ENCODE measurements at regions not wholly inside any gene's neighbourhood (a gene's known extent, or its start where the extent isn't known, plus 50 kb on each side); places are given as distances from the start of the nearest gene placed in this dataset.

DNA sequence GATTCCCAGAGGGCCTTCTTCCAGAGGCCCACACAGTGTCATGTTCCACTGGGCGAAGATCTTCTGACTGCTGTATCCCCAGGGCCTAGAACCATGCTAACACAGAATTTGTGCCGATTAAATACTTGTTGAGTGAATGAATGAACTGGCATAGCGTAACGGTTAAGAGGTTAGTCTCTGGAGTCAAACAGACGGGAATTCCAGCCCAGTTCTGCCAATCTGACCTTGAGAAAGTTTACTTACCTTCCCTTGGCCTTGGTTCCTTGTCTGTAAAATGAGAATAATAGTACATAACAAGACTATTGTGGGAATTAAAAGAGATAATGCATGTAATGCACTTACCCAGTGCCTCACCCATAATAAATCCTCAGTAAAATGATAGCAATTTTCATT is 58.3 kb upstream of the PLAC1 start:
- Mint-ChIP-seq H3K27ac (peak overlapping the region in 1 of 7 donors; percentile 78), H3K4me3 (no peak overlapping the region), H3K9me3 (no peaks in the 10 kb centered on the region), H3K4me1 (peaks cover 13% of the 10 kb centered on the region), H3K36me3 (no peaks in the 10 kb centered on the region), H3K27me3 (ENCODE audit: low read depth in 3 of 3) (peaks cover 2 to 4% (median 4%) of the 10 kb centered on the region in 3 donors)
- Histone ChIP-seq H3K27ac (ENCODE audit: low read depth in 1 of 2, low read length in 2 of 2) (no peak overlapping the region), H2AFZ (ENCODE audit: insufficient read depth, low read depth, low read length, poor library complexity, severe bottlenecking) (no peak overlapping the region), H4K20me1 (ENCODE audit: insufficient read depth, low read length) (no peaks in the 10 kb centered on the region), H3K36me3 (replicated peaks in 1 of 2; ENCODE audit: control insufficient read depth in 1 of 2, insufficient read depth in 2 of 2, low read length in 2 of 2) (no peaks in the 10 kb centered on the region), H3K27me3 (ENCODE audit: control insufficient read depth in 2 of 2, insufficient read depth in 2 of 2, low read length in 2 of 2) (no peaks in the 10 kb centered on the region), H3K79me2 (ENCODE audit: insufficient read depth, low read length) (no peaks in the 10 kb centered on the region), H3K9me3 (replicated peaks in 1 of 2; ENCODE audit: control insufficient read depth in 1 of 2, insufficient read depth in 1 of 2, low read length in 2 of 2) (no peaks in the 10 kb centered on the region), H3K4me1 (ENCODE audit: control insufficient read depth in 1 of 2, insufficient read depth in 2 of 2, low read length in 2 of 2) (peaks cover 0 to 6% of the 10 kb centered on the region in 2 donors), H3K4me2 (replicated peaks; ENCODE audit: extremely low read depth, low read length, poor library complexity, severe bottlenecking) (no peak overlapping the region), H3K9ac (ENCODE audit: insufficient read depth, low read length, poor library complexity, severe bottlenecking) (no peak overlapping the region), H3K4me3 (replicated peaks in 1 of 3; ENCODE audit: low read depth in 2 of 3, low read length in 3 of 3) (no peak overlapping the region)
- intact Hi-C loops (cut with micrococcal nuclease), result no loop called here
- TF ChIP-seq CTCF (IDR thresholded peaks at IDR 0.05), result no peak
- no peak for DNase-seq
- WGBS (ENCODE audit: insufficient coverage), result no CpG with 5 or more reads among the region's 5 CpGs

DNA sequence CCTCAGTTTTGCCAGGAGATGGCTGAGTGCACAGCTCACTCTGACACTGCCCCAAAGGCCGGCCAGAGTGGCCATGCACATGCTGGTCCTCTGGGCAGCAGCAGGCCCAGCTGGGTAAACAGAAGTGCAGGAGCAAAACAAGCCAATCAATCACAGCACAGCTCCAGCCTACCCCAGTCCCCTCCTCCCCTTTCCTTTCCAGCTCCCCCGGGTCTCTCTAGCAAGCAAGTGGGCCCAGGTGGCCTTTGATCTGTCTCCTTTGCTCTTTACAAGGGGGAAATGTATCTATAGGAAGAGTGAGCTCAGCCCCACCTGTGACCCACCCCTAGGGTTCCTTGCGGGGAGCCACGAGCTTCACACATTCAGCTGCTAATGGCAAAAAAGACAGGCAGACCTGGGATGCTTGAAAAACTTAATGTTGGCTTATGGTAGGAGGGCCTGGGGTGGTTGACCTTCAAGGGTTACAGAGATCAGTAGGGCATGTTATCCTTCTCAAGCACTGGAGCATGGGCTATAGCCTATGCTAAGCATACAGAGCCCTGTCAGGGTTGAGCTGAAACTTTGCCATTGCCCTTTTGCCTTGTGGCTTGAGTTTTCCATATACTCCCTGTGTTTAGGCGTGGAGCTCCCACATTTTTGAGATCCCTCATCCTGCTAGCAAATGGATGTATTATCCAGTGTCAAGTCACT is 57.8 kb upstream of the PLAC1 start:
- no peaks in the 10 kb centered on the region for H4K20me1 ChIP-seq (ENCODE audit: insufficient read depth, low read length)
- intact Hi-C loops (cut with micrococcal nuclease), result no loop called here

More for the DNA sequence above, 57.8 kb upstream of the PLAC1 start:
- no peak for TF ChIP-seq CTCF (IDR thresholded peaks at IDR 0.05)
- no peaks in the 10 kb centered on the region for H3K9me3 Mint-ChIP-seq
- H3K4me3 ChIP-seq (replicated peaks in 1 of 3; ENCODE audit: low read depth in 2 of 3, low read length in 3 of 3), result no peak overlapping the region
- peaks cover 2 to 4% (median 2%) of the 10 kb centered on the region in 3 donors for H3K27me3 Mint-ChIP-seq (ENCODE audit: low read depth in 3 of 3)
- 100% methylated on average over 1 of the region's 5 CpGs for WGBS (ENCODE audit: insufficient coverage)
- H3K4me1 ChIP-seq (ENCODE audit: control insufficient read depth in 1 of 2, insufficient read depth in 2 of 2, low read length in 2 of 2), result peaks cover 0 to 6% of the 10 kb centered on the region in 2 donors
- H3K27me3 ChIP-seq (ENCODE audit: control insufficient read depth in 2 of 2, insufficient read depth in 2 of 2, low read length in 2 of 2), result no peaks in the 10 kb centered on the region
- H3K9me3 ChIP-seq (replicated peaks in 1 of 2; ENCODE audit: control insufficient read depth in 1 of 2, insufficient read depth in 1 of 2, low read length in 2 of 2), result no peaks in the 10 kb centered on the region
- H3K4me2 ChIP-seq (replicated peaks; ENCODE audit: extremely low read depth, low read length, poor library complexity, severe bottlenecking), result no peak overlapping the region
- no peaks in the 10 kb centered on the region for H3K36me3 Mint-ChIP-seq
- DNase-seq, result no peak
- no peaks in the 10 kb centered on the region for H3K36me3 ChIP-seq (replicated peaks in 1 of 2; ENCODE audit: control insufficient read depth in 1 of 2, insufficient read depth in 2 of 2, low read length in 2 of 2)
- H3K27ac Mint-ChIP-seq, result peak overlapping the region in 1 of 7 donors; percentile 78
- no peak overlapping the region for H3K27ac ChIP-seq (ENCODE audit: low read depth in 1 of 2, low read length in 2 of 2)
- H3K79me2 ChIP-seq (ENCODE audit: insufficient read depth, low read length), result no peaks in the 10 kb centered on the region
- no peak overlapping the region for H3K9ac ChIP-seq (ENCODE audit: insufficient read depth, low read length, poor library complexity, severe bottlenecking)
- no peak overlapping the region for H3K4me3 Mint-ChIP-seq
- peaks cover 13% of the 10 kb centered on the region for H3K4me1 Mint-ChIP-seq
- H2AFZ ChIP-seq (ENCODE audit: insufficient read depth, low read depth, low read length, poor library complexity, severe bottlenecking), result no peak overlapping the region

Data from CD14-positive monocyte (primary cell).